SK-N-SH (cell line): ENCODE measurements at regions not wholly inside any gene's neighbourhood (a gene's known extent, or its start where the extent isn't known, plus 50 kb on each side); places are given as distances from the start of the nearest gene placed in this dataset.

Source experiments
- CTCF ChIP-seq: fragments of 200-600 bp; sonication (generic); IDR thresholded peaks from 2 replicates; pipeline ENCODE4 v1.6.1; 2017; ENCODE audit warnings: antibody characterized with exemption, mild to moderate bottlenecking, moderate library complexity
- ELF1 ChIP-seq: IDR thresholded peaks from 2 replicates; pipeline ENCODE4 v1.4.0; 2012
- EP300 ChIP-seq, 2 experiments: IDR thresholded peaks; 2 replicates each; pipeline versions ENCODE4 v1.4.0 to v1.6.1; 2012; ENCODE audit warnings: borderline replicate concordance in 1 of 2, low read depth in 1 of 2, low read length in 1 of 2
- FOXJ3 ChIP-seq: sonication (generic); formaldehyde crosslinking; IDR thresholded peaks from 2 replicates; pipeline ENCODE4 v1.5.1; 2020; ENCODE audit warnings: mild to moderate bottlenecking, missing genetic modification reagents
- GATA2 ChIP-seq: sonication (generic); formaldehyde crosslinking; IDR thresholded peaks from 2 replicates; pipeline ENCODE4 v1.5.0; 2020; ENCODE audit warnings: mild to moderate bottlenecking, missing genetic modification reagents
- MEF2A ChIP-seq: IDR thresholded peaks from 2 replicates; pipeline ENCODE4 v1.4.0; 2012; ENCODE audit warnings: low read depth, borderline replicate concordance
- NFIC ChIP-seq: IDR thresholded peaks from 2 replicates; pipeline ENCODE4 v1.4.0; 2012; ENCODE audit warnings: borderline replicate concordance
- POLR2AphosphoS5 ChIP-seq: IDR thresholded peaks from 2 replicates; pipeline ENCODE4 v1.6.1; 2012; ENCODE audit warnings: low read depth, low read length
- REST ChIP-seq: IDR thresholded peaks from 2 replicates; pipeline ENCODE4 v1.6.1; 2012; ENCODE audit warnings: mild to moderate bottlenecking, low read depth, low read length, moderate library complexity
- TAF1 ChIP-seq: IDR thresholded peaks from 2 replicates; pipeline ENCODE4 v1.6.1; 2012; ENCODE audit warnings: low read depth, mild to moderate bottlenecking, low read length, moderate library complexity, borderline replicate concordance
- USF1 ChIP-seq: IDR thresholded peaks from 2 replicates; pipeline ENCODE4 v1.4.0; 2012; ENCODE audit warnings: low read depth, borderline replicate concordance
- YY1 ChIP-seq: IDR thresholded peaks from 2 replicates; pipeline ENCODE4 v1.4.0; 2012; ENCODE audit warnings: low read depth, mild to moderate bottlenecking
- ZBTB33 ChIP-seq: IDR thresholded peaks from 2 replicates; pipeline ENCODE4 v1.4.0; 2012; ENCODE audit warnings: low read depth, borderline replicate concordance

- no peak for TF ChIP-seq FOXJ3 (CRISPR knock-in tag)
- no peak for TF ChIP-seq CTCF
- no peak for TF ChIP-seq REST
- TF ChIP-seq GATA2 (CRISPR knock-in tag): no peak
- no peak for TF ChIP-seq ZBTB33
- no peak for TF ChIP-seq TAF1
- TF ChIP-seq MEF2A: no peak
- no peak for TF ChIP-seq USF1
- TF ChIP-seq EP300 (IDR thresholded peaks at IDR 0.05; ENCODE audit: borderline replicate concordance in 1 of 2, low read depth in 1 of 2, low read length in 1 of 2): no peak
- no peak for TF ChIP-seq YY1
- no peak for TF ChIP-seq ELF1
- no peak for TF ChIP-seq NFIC
- TF ChIP-seq POLR2AphosphoS5: no peak
Observed at GRCh38 chr15:70147778-70148177, 50.1 kb upstream of the TLE3 start.
